Natural killer cell (primary cell): ENCODE measurements at regions not wholly inside any gene's neighbourhood (a gene's known extent, or its start where the extent isn't known, plus 50 kb on each side); places are given as distances from the start of the nearest gene placed in this dataset.

Experiments used
- ATAC-seq, 3 donors: fragments of 150-1000 bp in 2 of 3; fragments of 200-7000 bp in 1 of 3; cut with Tn5 transposase; 1 replicate in 1 of 3; 2 replicates in 2 of 3; pipeline ENCODE4 v1.10.0; 2021; ENCODE audit warnings: mild to moderate bottlenecking in 2 of 3, moderate library complexity in 2 of 3
- DNase-seq, 2 donors: peaks; one replicate each; pipeline versions ENCODE4 v3.0.0 to v3.0.0-alpha.2; 2013 to 2021; ENCODE audit warnings: mixed read lengths in 1 of 2
- H3K27ac ChIP-seq: one replicate; pipeline ENCODE4 v1.5.1; 2013; ENCODE audit warnings: mild to moderate bottlenecking, low read length
- H3K27me3 ChIP-seq: one replicate; pipeline ENCODE4 v1.6.1; 2013; ENCODE audit warnings: low read length; ENCODE audit not compliant: control insufficient read depth, insufficient read depth
- H3K36me3 ChIP-seq: one replicate; pipeline ENCODE4 v1.6.1; 2013; ENCODE audit warnings: low read length; ENCODE audit not compliant: control insufficient read depth, insufficient read depth
- H3K4me1 ChIP-seq: one replicate; pipeline ENCODE4 v1.6.1; 2013; ENCODE audit warnings: low read length; ENCODE audit not compliant: control insufficient read depth, insufficient read depth
- H3K4me3 ChIP-seq: one replicate; pipeline ENCODE4 v1.5.1; 2013; ENCODE audit warnings: low read length
- H3K9me3 ChIP-seq: one replicate; pipeline ENCODE4 v1.6.1; 2013; ENCODE audit warnings: low read length; ENCODE audit not compliant: control insufficient read depth, insufficient read depth
- H3K27ac Mint-ChIP-seq, 2 donors: one replicate each; pipeline ENCODE4 v1.8.0; 2022; ENCODE audit warnings: mild to moderate bottlenecking in 2 of 2, mixed read lengths in 2 of 2, moderate library complexity in 1 of 2
- H3K27me3 Mint-ChIP-seq, 2 donors: one replicate each; pipeline ENCODE4 v1.8.0; 2022; ENCODE audit warnings: low read depth in 2 of 2, mixed read lengths in 2 of 2
- H3K36me3 Mint-ChIP-seq: one replicate; pipeline ENCODE4 v1.8.0; 2022; ENCODE audit warnings: mixed read lengths
- H3K4me1 Mint-ChIP-seq, 2 donors: one replicate each; pipeline ENCODE4 v1.8.0; 2022; ENCODE audit warnings: mixed read lengths in 2 of 2
- H3K4me3 Mint-ChIP-seq: one replicate; pipeline ENCODE4 v1.8.0; 2022; ENCODE audit warnings: mild to moderate bottlenecking, moderate library complexity, mixed read lengths
- H3K9me3 Mint-ChIP-seq, 2 donors: one replicate each; pipeline ENCODE4 v1.8.0; 2022; ENCODE audit warnings: mixed read lengths in 2 of 2
- WGBS: methylation state at CpG from one replicate; pipeline ENCODE4 v1.1.7; 2013; ENCODE audit warnings: missing lambda C conversion rate; ENCODE audit not compliant: insufficient coverage; 5-methylcytosine and 5-hydroxymethylcytosine counted together
- intact Hi-C: fragments of 100-400 bp; cut with micrococcal nuclease; formaldehyde crosslinking; loops from one replicate; pipeline ENCODE4 v1.14.2; 2022
- TF ChIP-seq, protein P1 (sequence below): fragments of 200-600 bp; IDR thresholded peaks from one replicate; pipeline ENCODE4 v1.8.0; 2022; ENCODE audit warnings: antibody characterized with exemption

DNA sequence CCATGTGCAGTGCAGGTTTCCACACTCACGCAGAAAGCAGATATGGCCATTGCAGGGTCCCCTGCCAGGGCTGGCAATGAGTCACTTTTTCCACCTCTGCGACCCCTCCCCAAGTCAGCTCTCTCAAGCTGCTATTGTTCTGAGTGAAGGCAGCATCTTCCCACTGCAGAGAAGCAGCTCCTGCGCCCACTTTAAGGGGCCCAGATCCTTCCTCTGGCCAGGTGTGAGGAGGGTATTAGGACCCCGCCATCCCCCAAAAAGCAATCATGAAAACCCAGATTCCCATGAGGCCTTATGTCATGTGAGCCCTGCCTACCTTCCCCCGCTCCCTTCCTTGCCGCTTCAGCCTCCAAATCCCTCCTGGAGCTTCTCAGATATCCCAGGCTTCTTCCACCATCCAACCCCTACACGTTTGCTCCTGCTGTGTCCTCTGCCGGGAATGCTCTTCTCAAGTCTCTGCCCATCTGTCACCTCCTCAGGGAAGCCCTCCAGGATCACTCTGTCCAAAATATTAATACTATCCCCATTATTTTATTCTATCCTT, 220.3 kb downstream of the NFATC2 start:
- H3K9me3 Mint-ChIP-seq, result no peaks in the 10 kb centered on the region
- Histone ChIP-seq H3K4me3 (no peak overlapping the region), H3K27ac (no peak overlapping the region), H3K4me1 (no peaks in the 10 kb centered on the region), H3K27me3 (no peaks in the 10 kb centered on the region), H3K9me3 (no peaks in the 10 kb centered on the region), H3K36me3 (no peaks in the 10 kb centered on the region)
- no peaks in the 10 kb centered on the region for H3K4me1 Mint-ChIP-seq
- DNase-seq (no peak), ATAC-seq (no peak)
- H3K36me3 Mint-ChIP-seq, result no peaks in the 10 kb centered on the region
- H3K27ac Mint-ChIP-seq, result peak overlapping the region in 1 of 2 donors; percentile 27
- WGBS, result 85% methylated on average over 8 of the region's 8 CpGs
- peaks cover 0 to 13% of the 10 kb centered on the region in 2 donors for H3K27me3 Mint-ChIP-seq
- intact Hi-C loops, result no loop called here
- TF ChIP-seq, protein P1, sequence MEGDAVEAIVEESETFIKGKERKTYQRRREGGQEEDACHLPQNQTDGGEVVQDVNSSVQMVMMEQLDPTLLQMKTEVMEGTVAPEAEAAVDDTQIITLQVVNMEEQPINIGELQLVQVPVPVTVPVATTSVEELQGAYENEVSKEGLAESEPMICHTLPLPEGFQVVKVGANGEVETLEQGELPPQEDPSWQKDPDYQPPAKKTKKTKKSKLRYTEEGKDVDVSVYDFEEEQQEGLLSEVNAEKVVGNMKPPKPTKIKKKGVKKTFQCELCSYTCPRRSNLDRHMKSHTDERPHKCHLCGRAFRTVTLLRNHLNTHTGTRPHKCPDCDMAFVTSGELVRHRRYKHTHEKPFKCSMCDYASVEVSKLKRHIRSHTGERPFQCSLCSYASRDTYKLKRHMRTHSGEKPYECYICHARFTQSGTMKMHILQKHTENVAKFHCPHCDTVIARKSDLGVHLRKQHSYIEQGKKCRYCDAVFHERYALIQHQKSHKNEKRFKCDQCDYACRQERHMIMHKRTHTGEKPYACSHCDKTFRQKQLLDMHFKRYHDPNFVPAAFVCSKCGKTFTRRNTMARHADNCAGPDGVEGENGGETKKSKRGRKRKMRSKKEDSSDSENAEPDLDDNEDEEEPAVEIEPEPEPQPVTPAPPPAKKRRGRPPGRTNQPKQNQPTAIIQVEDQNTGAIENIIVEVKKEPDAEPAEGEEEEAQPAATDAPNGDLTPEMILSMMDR, result no peak
- H3K4me3 Mint-ChIP-seq, result no peak overlapping the region

DNA sequence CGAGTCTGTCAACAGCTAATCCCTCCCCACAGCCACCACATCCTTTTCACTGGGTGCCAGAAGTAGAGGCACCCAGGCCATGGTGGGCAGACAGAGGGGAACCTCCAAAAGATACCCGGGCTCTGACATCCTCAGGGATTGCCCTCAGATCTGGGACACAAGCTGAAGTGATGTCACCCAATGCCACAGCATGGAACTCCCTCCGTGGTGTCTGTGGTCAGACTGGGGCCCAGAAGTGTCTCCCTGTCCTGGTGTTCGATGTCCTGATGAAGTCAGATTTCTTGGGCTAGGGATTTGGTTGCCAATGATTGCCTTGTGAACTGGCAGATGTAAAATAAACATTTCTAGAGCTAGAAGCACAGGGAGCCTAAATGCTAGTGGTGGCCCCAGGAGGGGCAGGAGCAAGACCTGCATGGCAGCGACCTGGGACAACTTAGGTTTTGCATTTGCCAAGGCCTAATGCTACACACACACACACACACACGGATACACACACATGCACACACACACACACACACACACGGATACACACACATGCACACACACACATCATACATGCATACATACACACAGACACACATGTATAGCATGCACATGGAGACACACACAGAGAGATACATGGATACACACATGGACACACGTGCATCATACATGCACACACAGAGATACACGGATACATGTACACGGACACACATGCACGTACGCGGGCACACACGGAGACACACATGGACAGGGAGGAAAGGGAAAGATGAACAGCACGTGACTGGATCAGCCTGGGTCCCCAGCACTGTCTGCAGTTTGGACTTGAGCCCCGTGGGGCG, 221.0 kb downstream of the NFATC2 start:
- Histone ChIP-seq H3K9me3 (no peaks in the 10 kb centered on the region), H3K4me1 (no peaks in the 10 kb centered on the region), H3K27ac (no peak overlapping the region), H3K36me3 (no peaks in the 10 kb centered on the region), H3K27me3 (no peaks in the 10 kb centered on the region), H3K4me3 (no peak overlapping the region)
- TF ChIP-seq, protein P1, result no peak
- intact Hi-C loops, result no loop called here
- Mint-ChIP-seq H3K27me3 (peaks cover 0 to 13% of the 10 kb centered on the region in 2 donors), H3K27ac (peak overlapping the region in 1 of 2 donors; percentile 27), H3K4me3 (no peak overlapping the region), H3K9me3 (no peaks in the 10 kb centered on the region), H3K4me1 (no peaks in the 10 kb centered on the region), H3K36me3 (no peaks in the 10 kb centered on the region)
- no peak for DNase-seq
- 85% methylated on average over 17 of the region's 17 CpGs for WGBS
- no peak for ATAC-seq

DNA sequence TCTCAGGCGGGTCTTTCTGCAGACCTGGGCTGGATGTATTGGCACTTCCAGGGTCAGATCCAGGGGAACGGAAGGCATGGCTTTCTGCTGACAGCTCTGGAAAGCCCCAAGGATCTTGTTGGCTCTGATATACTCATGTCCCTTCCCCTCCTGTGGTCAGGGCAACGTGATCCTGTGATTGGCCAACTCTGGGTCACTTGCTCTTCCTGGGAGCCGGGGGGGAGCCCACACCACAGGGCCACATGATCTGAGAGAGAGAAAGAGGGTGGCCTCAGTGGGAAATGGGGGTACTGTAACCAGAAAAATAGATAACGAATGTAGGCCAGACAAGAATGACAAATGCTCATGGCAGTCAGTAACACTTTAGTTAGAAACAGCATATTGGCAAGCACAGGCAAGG, 223.0 kb downstream of the NFATC2 start:
- Mint-ChIP-seq H3K36me3 (no peaks in the 10 kb centered on the region), H3K9me3 (no peaks in the 10 kb centered on the region), H3K4me1 (no peaks in the 10 kb centered on the region), H3K27ac (no peak overlapping the region), H3K27me3 (peaks cover 0 to 10% of the 10 kb centered on the region in 2 donors), H3K4me3 (no peak overlapping the region)
- DNase-seq (no peak), ATAC-seq (no peak)
- H3K4me1 ChIP-seq, result no peaks in the 10 kb centered on the region
- H3K36me3 ChIP-seq, result no peaks in the 10 kb centered on the region
- no peaks in the 10 kb centered on the region for H3K9me3 ChIP-seq
- intact Hi-C loops, result no loop called here
- TF ChIP-seq, protein P1, result no peak
- H3K27me3 ChIP-seq, result no peaks in the 10 kb centered on the region
- WGBS, result 68% methylated on average over 5 of the region's 5 CpGs
- H3K27ac ChIP-seq, result no peak overlapping the region
- no peak overlapping the region for H3K4me3 ChIP-seq
